Endothelial cell of umbilical vein (primary cell): ENCODE measurements at regions not wholly inside any gene's neighbourhood (a gene's known extent, or its start where the extent isn't known, plus 50 kb on each side); places are given as distances from the start of the nearest gene placed in this dataset.

Experiments
- BruUV-seq: library from RNA; stranded (reverse); fragments of 400-500 nt; replicated peaks from 2 replicates; lab custom pipeline; 2021; lab: Mats Ljungman, UMichigan
- CTCF ChIA-PET: fragments of 300-600, 350-600 bp; sonication (Branson Sonifier 250); formaldehyde crosslinking; loops from one replicate; lab custom pipeline; 2021; ENCODE audit warnings: antibody characterized with exemption, inconsistent platforms; lab: Charles Lee
- POLR2A ChIA-PET: fragments of 300-600, 350-600 bp; sonication (Branson Sonifier 250); formaldehyde crosslinking; loops from one replicate; lab custom pipeline; 2021; ENCODE audit warnings: antibody characterized with exemption, inconsistent platforms; lab: Charles Lee
- DNase-seq: peaks from one replicate; pipeline ENCODE4 v3.0.0-alpha.2; 2011; ENCODE audit warnings: low read depth, low spot score
- FAIRE-seq: peaks from 2 replicates; lab custom pipeline; 2011; peaks lifted over from hg19 to GRCh38; lab: Jason Lieb, UNC
- H2AFZ ChIP-seq: 2 replicates; pipeline ENCODE4 v1.6.0; 2012; ENCODE audit warnings: low read depth, low read length, control low read depth, inconsistent platforms
- H3K27ac ChIP-seq: 2 replicates; pipeline ENCODE4 v1.5.1; 2011; ENCODE audit warnings: low read depth, mild to moderate bottlenecking, control low read depth, low read length, moderate library complexity; ENCODE audit not compliant: insufficient read depth
- H3K27me3 ChIP-seq, 2 experiments: 2 replicates each; pipeline versions ENCODE4 v1.6.0 to v1.6.1; 2011; ENCODE audit warnings: low read length in 2 of 2, mixed read lengths in 1 of 2; ENCODE audit not compliant: control insufficient read depth in 2 of 2, insufficient read depth in 2 of 2
- H3K36me3 ChIP-seq, 2 experiments: 2 replicates in 1 of 2; 3 replicates in 1 of 2; pipeline ENCODE4 v1.5.1; 2011; ENCODE audit warnings: low read length in 2 of 2, mild to moderate bottlenecking in 1 of 2, moderate library complexity in 1 of 2; ENCODE audit not compliant: control insufficient read depth in 2 of 2, insufficient read depth in 2 of 2; ENCODE audit errors: extremely low read depth in 1 of 2
- H3K4me1 ChIP-seq: 3 replicates; pipeline ENCODE4 v1.5.1; 2011; ENCODE audit warnings: mild to moderate bottlenecking, low read length; ENCODE audit not compliant: control insufficient read depth, insufficient read depth; ENCODE audit errors: extremely low read depth
- H3K4me2 ChIP-seq: 2 replicates; pipeline ENCODE4 v1.6.1; 2011; ENCODE audit warnings: low read length, control low read depth, mixed read lengths; ENCODE audit not compliant: insufficient read depth
- H3K4me3 ChIP-seq, 3 experiments: fragments of 200-600 bp in 1 of 3; sonication (generic), shearing (Covaris generic) in 1 of 3; replicated peaks in 1 of 3; 2 replicates each; pipeline ENCODE4 v1.5.1; 2011 to 2016; ENCODE audit warnings: control low read depth in 3 of 3, low read length in 3 of 3, mild to moderate bottlenecking in 2 of 3, inconsistent platforms in 1 of 3, low read depth in 1 of 3, moderate library complexity in 1 of 3; ENCODE audit not compliant: insufficient read depth in 1 of 3
- H3K79me2 ChIP-seq: 2 replicates; pipeline ENCODE4 v1.6.0; 2012; ENCODE audit warnings: low read length, inconsistent platforms; ENCODE audit not compliant: control insufficient read depth, insufficient read depth
- H3K9ac ChIP-seq: replicated peaks from 2 replicates; pipeline ENCODE3; 2011; ENCODE audit warnings: low read length, control low read depth; ENCODE audit not compliant: insufficient read depth; ENCODE audit errors: extremely low read depth
- H3K9me1 ChIP-seq: replicated peaks from 3 replicates; pipeline ENCODE4 v1.6.0; 2011; ENCODE audit warnings: mild to moderate bottlenecking, low read length; ENCODE audit not compliant: control insufficient read depth, insufficient read depth; ENCODE audit errors: extremely low read depth
- H3K9me3 ChIP-seq: replicated peaks from 2 replicates; pipeline ENCODE4 v1.5.1; 2012; ENCODE audit warnings: low read length, inconsistent platforms; ENCODE audit not compliant: control insufficient read depth, insufficient read depth
- H4K20me1 ChIP-seq: replicated peaks from 2 replicates; pipeline ENCODE3; 2011; ENCODE audit warnings: mild to moderate bottlenecking, low read length; ENCODE audit not compliant: control insufficient read depth, insufficient read depth; ENCODE audit errors: extremely low read depth
- EZH2 ChIP-seq: IDR thresholded peaks from 2 replicates; pipeline ENCODE4 v1.6.1; 2012; ENCODE audit warnings: borderline replicate concordance, low read depth, mild to moderate bottlenecking, moderate library complexity, low read length, inconsistent platforms; ENCODE audit not compliant: severe bottlenecking
- FOS ChIP-seq: IDR thresholded peaks from 2 replicates; pipeline ENCODE4 v1.6.1; 2011; ENCODE audit warnings: mild to moderate bottlenecking, low read length, moderate library complexity, borderline replicate concordance; ENCODE audit not compliant: insufficient read depth
- GATA2 ChIP-seq: IDR thresholded peaks from 2 replicates; pipeline ENCODE4 v1.7.0; 2011; ENCODE audit warnings: low read depth, mild to moderate bottlenecking, moderate library complexity, mixed read lengths, low read length; ENCODE audit not compliant: insufficient read length, insufficient read depth
- JUN ChIP-seq: IDR thresholded peaks from 2 replicates; pipeline ENCODE4 v1.6.1; 2011; ENCODE audit warnings: borderline replicate concordance, low read depth; ENCODE audit not compliant: insufficient read length, insufficient read depth
- MYC ChIP-seq: IDR thresholded peaks from one replicate; pipeline ENCODE4 v1.6.1; 2011; ENCODE audit warnings: mild to moderate bottlenecking, low read depth, low read length
- POLR2A ChIP-seq: IDR thresholded peaks from 2 replicates; pipeline ENCODE4 v1.6.1; 2012; ENCODE audit warnings: low read depth, mild to moderate bottlenecking, control low read depth, low read length
- POLR2AphosphoS5 ChIP-seq: IDR thresholded peaks from 2 replicates; pipeline ENCODE4 v1.6.1; 2012; ENCODE audit warnings: low read depth, mild to moderate bottlenecking, control low read depth, low read length, moderate library complexity; ENCODE audit not compliant: insufficient read depth
- dilution Hi-C: fragments of 300-500 bp; cut with MboI; formaldehyde crosslinking; loops from one replicate; pipeline ENCODE4 v1.15.0; 2019; ENCODE audit warnings: low sequenced_read_pairs; ENCODE audit not compliant: extremely low pct_ligation_motif_present
- intact Hi-C: fragments of 100-400 bp; cut with micrococcal nuclease; formaldehyde crosslinking; loops from one replicate; pipeline ENCODE4 v1.10.0; 2022
- TF ChIP-seq, protein P1 (sequence below): IDR thresholded peaks from 2 replicates; pipeline ENCODE4 v1.6.1; 2011; ENCODE audit not compliant: insufficient read depth, insufficient read length

DNA sequence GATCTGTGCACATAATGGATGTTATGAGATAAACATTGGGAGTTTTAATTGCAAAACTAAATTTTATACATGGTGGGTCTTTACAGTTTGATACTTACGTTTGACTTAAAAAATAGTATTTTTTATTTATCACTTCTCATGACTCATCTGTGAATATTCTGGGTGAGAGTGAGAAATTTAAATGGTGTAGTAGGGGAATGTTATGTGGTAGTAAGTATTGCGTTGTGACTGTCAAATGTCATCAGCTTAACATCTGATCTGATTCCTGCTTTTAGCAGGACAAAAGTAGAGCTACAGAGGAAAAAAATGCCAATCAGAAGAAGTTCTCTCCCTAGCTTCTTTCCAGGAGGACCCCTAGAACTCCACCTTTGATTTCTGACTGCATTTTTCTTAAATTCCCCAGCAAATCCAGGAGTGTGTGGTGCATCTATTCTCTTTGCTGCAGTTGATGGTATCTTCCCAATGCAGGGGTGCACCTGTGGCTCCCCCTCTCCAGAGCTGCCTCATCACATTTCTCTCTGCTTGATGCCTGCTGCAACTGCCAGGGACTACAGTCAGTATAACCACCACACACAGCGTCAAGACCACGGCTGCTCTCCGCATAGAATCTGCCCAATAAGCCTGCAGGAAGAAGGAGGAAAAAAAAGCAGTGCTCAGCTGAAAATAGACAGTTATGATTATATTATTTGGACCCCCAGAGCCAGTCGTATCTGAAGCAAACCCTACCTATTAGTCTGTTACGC is 151.3 kb upstream of the THUMPD2 start:
- no peaks in the 10 kb centered on the region for H3K27me3 ChIP-seq
- no peak overlapping the region for H3K9ac ChIP-seq
- intact Hi-C loops (no loop called here), dilution Hi-C loops (no loop called here)
- POLR2A ChIA-PET, result no interaction called here
- no peak overlapping the region for H3K4me2 ChIP-seq
- TF ChIP-seq EZH2, result no peak
- no peaks in the 10 kb centered on the region for H3K9me1 ChIP-seq
- H3K4me3 ChIP-seq, result no peak overlapping the region
- FAIRE-seq, result no peak
- H3K36me3 ChIP-seq, result no peaks in the 10 kb centered on the region
- H4K20me1 ChIP-seq, result no peaks in the 10 kb centered on the region
- H3K79me2 ChIP-seq, result no peaks in the 10 kb centered on the region
- no peak overlapping the region for H3K27ac ChIP-seq
- H2AFZ ChIP-seq, result no peak overlapping the region
- no TSS peak for BruUV-seq
- no peaks in the 10 kb centered on the region for H3K9me3 ChIP-seq
- CTCF ChIA-PET, result interaction anchor here (1.1 kb wide), 1 partner anchor 19 kb away, joined by 3 read pairs; no protein-coding TSS in a partner anchor
- DNase-seq, result no peak
- no peaks in the 10 kb centered on the region for H3K4me1 ChIP-seq

DNA sequence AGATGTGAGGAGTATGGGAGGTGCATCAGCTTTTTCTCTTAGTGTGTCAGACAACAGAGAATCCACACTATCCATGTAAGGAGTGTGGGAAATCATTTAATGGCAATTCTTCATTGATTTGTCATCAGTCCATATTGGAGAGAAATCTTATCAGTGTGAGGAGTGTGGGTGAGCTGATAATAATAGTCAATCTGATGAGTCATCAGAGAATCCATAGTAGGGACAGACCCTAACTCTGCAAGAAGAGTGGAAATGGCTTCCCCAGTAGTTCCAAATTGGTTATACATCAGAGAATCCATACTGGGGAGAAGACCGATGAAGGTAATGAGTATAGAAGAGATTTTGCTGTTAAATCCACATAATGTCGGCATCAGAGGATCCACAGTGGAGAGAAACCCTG is 150.5 kb upstream of the THUMPD2 start:
- FAIRE-seq, result no peak
- no peak for DNase-seq
- no peak overlapping the region for H3K4me3 ChIP-seq
- H3K4me2 ChIP-seq, result no peak overlapping the region
- H3K79me2 ChIP-seq, result no peaks in the 10 kb centered on the region
- H2AFZ ChIP-seq, result no peak overlapping the region
- no peaks in the 10 kb centered on the region for H3K36me3 ChIP-seq
- no peak overlapping the region for H3K27ac ChIP-seq
- no TSS peak for BruUV-seq
- intact Hi-C loops, result no loop called here
- dilution Hi-C loops, result no loop called here
- H4K20me1 ChIP-seq, result no peaks in the 10 kb centered on the region
- no peaks in the 10 kb centered on the region for H3K4me1 ChIP-seq
- no peak overlapping the region for H3K9ac ChIP-seq
- no peaks in the 10 kb centered on the region for H3K27me3 ChIP-seq
- CTCF ChIA-PET, result interaction anchor here (0.6 to 1.1 kb wide), 2 partner anchors 16 to 20 kb away, joined by 3 read pairs; no protein-coding TSS in a partner anchor
- POLR2A ChIA-PET, result no interaction called here
- H3K9me3 ChIP-seq, result no peaks in the 10 kb centered on the region
- TF ChIP-seq GATA2, result no peak
- TF ChIP-seq FOS, result no peak
- TF ChIP-seq POLR2A, result no peak
- TF ChIP-seq JUN, result no peak
- no peak for TF ChIP-seq EZH2
- no peak for TF ChIP-seq MYC
- TF ChIP-seq POLR2AphosphoS5, result no peak
- TF ChIP-seq, protein P1, sequence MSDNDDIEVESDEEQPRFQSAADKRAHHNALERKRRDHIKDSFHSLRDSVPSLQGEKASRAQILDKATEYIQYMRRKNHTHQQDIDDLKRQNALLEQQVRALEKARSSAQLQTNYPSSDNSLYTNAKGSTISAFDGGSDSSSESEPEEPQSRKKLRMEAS, result no peak
- no peaks in the 10 kb centered on the region for H3K9me1 ChIP-seq
